HG02852 (cell line): ENCODE measurements at regions not wholly inside any gene's neighbourhood (a gene's known extent, or its start where the extent isn't known, plus 50 kb on each side); places are given as distances from the start of the nearest gene placed in this dataset.
"Not testable (repeated sequence)": the region's sequence is repeated elsewhere in the genome, so short reads cannot be mapped to it uniquely, and the experiment has no call there.

Experiments used
- ATAC-seq: cut with Tn5 transposase; IDR thresholded peaks from one replicate; pipeline ENCODE4 v1.9.1; 2021; ENCODE audit warnings: mild to moderate bottlenecking, moderate library complexity; ENCODE audit not compliant: unreplicated experiment

GRCh38 chr2:118430510-118431164, 342.4 kb downstream of the INSIG2 start:
- ATAC-seq = no peak

- ATAC-seq = no peak
These were observed 336.9 kb downstream of the INSIG2 start for GRCh38 chr2:118425191-118425590.

- ATAC-seq = no peak
These were observed 335.5 kb downstream of the INSIG2 start for GRCh38 chr2:118423776-118424175.

GRCh38 chr2:118421648-118422047, 333.4 kb downstream of the INSIG2 start:
- ATAC-seq = no peak

GRCh38 chr2:118417406-118418120, 329.3 kb downstream of the INSIG2 start:
- no peak for ATAC-seq

GRCh38 chr2:118415186-118415585, 326.9 kb downstream of the INSIG2 start:
- ATAC-seq = not testable (repeated sequence)

GRCh38 chr2:118403658-118404451, 315.6 kb downstream of the INSIG2 start:
- no peak for ATAC-seq

- no peak for ATAC-seq
These were observed 300.5 kb downstream of the INSIG2 start for GRCh38 chr2:118388771-118389170.

GRCh38 chr2:118387509-118387908, 299.2 kb downstream of the INSIG2 start:
- no peak for ATAC-seq

GRCh38 chr2:118386641-118387302, 298.5 kb downstream of the INSIG2 start:
- no peak for ATAC-seq

GRCh38 chr2:118380915-118381653, 292.8 kb downstream of the INSIG2 start:
- no peak for ATAC-seq

GRCh38 chr2:118375907-118376485, 287.7 kb downstream of the INSIG2 start:
- ATAC-seq = no peak

GRCh38 chr2:118374974-118375755, 286.9 kb downstream of the INSIG2 start:
- no peak for ATAC-seq

GRCh38 chr2:118372886-118373830, 284.9 kb downstream of the INSIG2 start:
- no peak for ATAC-seq

GRCh38 chr2:118371515-118371914, 283.2 kb downstream of the INSIG2 start:
- ATAC-seq = no peak

GRCh38 chr2:118369521-118369920, 281.2 kb downstream of the INSIG2 start:
- not testable (repeated sequence) for ATAC-seq

GRCh38 chr2:118363604-118364003, 275.3 kb downstream of the INSIG2 start:
- no peak for ATAC-seq

GRCh38 chr2:118356051-118356450, 267.8 kb downstream of the INSIG2 start:
- no peak for ATAC-seq
